ENCODE measurements at regions not wholly inside any gene's neighbourhood (a gene's known extent, or its start where the extent isn't known, plus 50 kb on each side); places are given as distances from the start of the nearest gene placed in this dataset.
A peak's percentile ranks its signal among the peaks of the same experiment; 100 is the strongest.
"Not testable (repeated sequence)": the region's sequence is repeated elsewhere in the genome, so short reads cannot be mapped to it uniquely, and the experiment has no call there.

DNA sequence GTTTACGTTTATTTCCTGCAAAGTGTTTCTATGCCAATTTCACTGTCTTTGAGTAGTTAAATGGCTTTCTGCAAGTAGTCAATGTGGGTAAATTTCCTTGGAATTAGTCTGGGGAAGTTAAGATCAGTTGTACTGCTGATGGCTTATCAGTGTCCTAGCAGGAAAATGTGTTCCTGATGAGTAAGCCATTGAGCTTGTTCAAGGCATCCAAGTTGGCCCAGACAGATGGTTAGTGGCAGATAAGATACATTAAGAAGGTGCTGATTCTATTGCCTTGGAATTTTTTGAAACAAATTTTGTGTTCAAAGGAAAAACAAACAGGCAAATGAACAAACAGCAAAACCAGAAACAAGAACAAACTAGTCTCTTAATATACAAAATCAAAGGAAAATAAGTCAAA lies 258.4 kb downstream of the MAP2K6 start:
- peak; percentile 78 for DNase-seq

DNA sequence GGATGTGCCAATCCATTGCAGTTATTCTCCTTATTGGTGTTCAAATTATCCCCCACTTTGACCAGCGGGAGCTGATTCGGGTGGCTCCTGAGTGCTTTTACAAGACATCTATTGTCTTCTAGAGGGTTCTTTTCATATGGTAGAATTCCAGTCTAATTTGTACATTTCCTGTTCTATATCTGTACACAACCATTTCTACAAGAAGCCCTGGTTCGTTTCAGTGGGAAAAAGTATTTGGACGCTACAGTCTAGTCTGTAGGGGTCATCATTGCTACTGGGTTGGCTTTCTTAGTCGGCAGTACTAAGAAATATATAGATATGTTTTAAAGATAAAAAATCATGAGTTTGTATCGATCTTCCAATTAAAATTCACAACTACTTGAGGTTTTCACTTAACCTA lies 262.6 kb downstream of the MAP2K6 start:
- peak; percentile 45 for DNase-seq

DNA sequence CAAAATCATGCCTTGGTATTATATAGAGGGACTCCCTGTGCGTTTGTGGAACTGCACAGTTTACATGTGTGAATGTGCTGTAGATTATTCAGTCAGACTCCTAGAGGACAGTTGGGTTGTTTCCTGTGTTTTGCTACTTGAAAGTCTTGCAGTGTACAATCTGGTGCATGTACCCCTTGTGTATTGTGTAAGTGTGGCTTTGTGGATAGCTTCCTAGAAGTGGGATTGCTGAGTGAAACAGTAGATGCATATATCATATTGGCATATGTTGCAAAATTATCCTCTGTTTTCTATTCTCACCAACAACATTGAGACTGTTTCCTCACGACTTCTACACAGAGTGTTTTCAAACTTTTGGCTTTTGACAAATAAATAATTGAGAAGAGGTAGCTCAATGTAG lies 263.7 kb downstream of the MAP2K6 start:
- peak; percentile 1 for DNase-seq

DNA sequence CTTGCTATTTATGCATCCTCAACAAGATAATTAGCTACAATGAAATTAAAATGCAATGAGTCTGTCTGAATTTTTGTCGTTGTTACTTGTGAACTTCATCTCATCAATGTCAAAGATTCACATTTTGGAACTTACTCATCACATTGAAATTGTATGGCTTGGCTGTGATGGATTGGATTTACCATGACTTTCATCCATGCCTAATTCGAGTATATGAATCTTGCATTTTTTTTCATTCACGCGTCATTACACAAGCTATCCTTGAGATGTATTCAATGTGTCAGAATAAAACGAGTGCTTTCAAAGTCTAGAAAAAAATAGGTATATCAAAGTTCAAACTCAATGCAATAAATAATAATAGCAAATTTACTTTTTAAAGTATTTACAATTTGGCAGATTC lies 265.3 kb downstream of the MAP2K6 start:
- DNase-seq = no peak

DNA sequence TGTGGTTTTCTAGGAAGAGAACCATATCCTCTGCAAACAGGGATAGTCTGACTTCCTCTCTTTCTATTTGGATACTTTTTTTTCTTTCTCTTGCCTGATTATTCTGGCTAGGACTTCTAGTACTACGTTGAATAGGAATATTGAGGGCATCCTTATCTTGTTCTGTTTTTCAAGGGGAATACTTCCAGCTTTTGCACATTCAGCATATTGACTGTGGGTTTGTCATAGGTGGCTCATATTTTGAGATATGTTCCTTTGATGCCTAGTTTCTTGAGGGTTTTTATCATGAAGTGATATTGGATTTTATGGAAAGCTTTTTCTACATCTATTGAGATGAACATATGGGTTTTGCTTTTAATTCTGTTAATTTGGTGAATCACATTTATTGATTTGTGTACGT lies 269.8 kb downstream of the MAP2K6 start:
- DNase-seq = no peak

DNA sequence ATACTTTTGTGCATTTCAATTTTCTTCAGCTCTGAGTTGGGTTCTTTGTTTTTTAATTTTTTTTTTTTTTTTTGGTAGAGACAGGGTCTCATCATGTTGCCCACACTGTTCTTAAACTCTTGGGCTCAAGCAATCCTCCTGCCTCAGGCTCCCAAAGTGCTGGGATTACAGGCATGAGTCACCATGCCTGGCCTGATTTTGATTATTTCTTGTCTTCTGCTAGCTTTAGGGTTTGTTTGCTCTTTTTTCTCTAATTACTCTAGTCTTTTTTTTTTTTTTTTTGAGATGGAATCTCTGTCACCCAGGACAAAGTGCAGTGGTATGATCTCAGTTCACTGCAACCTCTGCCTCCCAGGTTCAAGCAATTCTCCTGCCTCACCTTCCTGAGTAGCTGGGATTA lies 270.7 kb downstream of the MAP2K6 start:
- DNase-seq = not testable (repeated sequence)

DNA sequence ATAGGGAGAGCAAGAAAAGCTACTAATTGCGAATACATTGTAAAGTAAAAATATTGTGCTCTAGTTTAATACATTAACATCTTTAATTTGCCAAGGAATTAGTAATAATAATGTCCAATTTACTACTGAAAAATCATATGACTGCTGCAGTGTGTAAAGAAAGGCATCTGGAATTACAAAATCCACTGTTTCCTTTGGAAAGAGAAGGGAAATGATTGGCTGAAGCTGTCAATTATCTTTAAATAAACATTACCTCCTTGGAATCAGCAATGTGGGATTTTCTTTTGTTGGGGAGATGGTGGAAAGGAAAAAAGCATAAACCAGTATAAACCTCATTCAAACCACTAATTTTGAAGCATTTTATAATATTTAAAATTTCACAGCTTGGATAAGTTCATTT lies 276.0 kb downstream of the MAP2K6 start:
- DNase-seq = no peak

DNA sequence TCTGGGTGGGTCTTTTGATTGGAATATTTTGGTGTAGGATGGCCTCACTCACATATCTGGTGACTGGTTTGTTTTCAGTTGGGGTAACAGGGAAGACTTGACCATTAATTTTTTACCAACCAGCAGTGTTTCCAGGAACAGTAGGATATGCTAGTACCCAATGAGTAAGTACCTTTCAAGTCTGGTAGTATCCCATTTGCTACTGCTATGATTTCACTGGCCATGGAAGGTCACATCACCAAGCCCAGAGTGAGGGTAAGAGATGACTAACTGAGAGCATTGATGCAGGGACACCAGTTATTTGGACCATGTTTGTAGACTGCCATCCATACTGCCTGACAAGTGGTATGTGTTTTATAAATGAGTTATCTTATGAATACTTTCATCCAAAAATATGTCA lies 277.7 kb downstream of the MAP2K6 start:
- no peak for DNase-seq

DNA sequence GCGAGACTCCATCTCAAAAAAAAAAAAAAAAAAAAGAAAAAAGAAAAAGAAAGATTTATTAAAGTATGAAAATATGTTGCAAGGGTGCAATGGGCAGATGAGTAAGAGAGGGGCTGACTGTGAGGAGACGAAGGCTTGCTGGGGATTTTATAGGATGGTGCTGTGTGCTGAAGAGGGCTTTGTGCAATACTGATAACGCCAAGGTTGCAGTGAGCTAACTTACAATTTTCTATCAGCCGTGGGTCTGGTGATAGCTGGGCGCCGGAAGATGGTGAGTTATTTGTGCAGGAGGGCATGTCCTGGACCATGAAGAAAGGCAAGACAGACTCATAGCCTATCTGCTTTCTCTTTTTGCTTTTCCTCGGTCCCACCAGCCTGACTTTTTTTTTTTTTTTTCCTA lies 281.1 kb downstream of the MAP2K6 start:
- no peak for DNase-seq

DNA sequence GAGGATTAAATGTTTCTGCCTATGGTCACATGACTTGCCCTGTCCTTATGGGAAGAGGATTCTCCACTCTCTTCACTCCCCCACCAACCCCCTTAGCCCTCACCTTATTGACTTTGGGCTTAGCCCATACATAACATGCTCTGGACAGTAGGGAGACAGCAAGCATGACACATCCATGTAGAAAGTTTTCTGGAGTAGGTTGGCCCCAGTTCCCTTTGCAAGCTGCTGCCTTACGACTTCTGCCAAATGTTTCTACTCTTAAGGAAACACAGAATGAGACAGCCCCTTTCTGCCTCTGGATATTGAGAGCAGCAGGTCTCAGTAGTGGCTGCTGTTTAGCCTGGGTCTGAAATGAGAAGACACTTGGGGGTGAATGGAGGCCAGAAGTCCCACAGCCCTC lies 282.2 kb downstream of the MAP2K6 start:
- DNase-seq = no peak

DNA sequence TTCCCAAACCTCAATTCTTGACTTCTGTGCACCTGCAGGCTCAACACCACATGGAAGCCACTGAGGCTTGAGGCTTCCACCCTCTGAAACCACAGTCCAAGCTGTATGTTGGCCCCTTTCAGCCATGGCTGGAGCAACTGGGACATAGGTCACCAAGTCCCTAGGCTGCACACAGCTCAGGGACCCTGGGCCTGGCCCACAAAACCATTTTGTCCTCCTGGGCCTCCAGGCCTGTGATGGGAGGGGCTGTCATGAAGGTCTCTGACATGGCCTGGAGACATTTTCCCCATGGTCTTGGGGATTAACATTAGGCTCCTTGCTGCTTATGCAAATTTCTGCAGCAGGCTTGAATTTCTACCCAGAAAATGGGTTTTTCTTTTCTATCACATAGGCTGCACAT lies 283.9 kb downstream of the MAP2K6 start:
- DNase-seq = not testable (repeated sequence)

DNA sequence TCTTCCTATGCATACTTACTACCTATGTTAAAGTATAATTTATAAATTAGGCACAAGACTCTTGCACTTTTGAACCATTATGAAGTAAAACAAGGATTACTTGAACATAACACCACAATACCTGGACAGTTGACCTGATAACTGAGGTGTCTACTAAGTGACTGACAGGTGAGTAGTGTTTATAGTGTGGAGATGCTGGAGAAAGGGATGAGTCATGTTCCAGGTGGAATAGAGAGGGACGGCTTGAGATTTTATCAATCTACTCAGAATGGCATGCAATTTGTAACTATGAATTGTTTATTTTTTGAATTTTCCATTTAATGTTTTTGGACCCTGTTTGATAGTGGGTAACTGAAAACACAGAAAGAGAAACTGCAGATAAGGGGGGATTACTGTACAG lies 287.6 kb downstream of the MAP2K6 start:
- no peak for DNase-seq

DNA sequence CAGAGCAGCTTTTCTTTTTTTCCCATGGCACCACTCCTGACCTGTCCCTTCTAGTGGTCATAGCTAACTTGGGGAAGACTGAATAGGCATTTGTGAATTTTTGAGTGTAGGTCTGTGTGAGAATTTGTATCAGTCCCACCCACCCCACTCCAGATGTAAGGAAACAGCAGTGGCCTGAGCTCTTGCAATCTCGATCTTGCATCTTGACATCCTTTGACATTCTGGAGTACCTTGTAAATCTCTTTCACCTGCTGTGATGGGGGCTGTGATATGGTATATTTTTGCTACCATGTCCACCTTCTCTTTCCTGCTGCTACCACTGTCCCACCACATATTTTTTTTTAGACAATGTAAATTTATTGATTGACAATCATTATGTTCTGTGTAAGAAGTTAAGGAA lies 289.3 kb downstream of the MAP2K6 start:
- no peak for DNase-seq

DNA sequence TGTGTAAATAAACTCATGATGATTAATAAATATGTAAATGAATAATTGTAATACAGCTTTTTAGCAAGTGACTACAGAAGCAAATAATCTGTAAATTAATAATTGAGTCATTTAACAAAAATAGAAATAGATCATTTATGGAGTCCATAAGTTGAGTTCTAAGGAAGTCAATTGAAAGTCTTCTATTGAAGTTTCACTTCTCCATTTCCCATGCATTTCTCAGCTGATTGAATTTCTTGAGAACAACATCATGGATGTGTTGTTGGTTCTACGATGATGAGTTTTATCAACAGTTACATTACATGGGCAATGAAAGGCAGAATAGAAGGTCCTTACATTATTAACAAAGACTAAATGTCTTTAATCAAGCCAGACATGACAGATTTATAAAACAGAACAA lies 290.4 kb downstream of the MAP2K6 start:
- no peak for DNase-seq

DNA sequence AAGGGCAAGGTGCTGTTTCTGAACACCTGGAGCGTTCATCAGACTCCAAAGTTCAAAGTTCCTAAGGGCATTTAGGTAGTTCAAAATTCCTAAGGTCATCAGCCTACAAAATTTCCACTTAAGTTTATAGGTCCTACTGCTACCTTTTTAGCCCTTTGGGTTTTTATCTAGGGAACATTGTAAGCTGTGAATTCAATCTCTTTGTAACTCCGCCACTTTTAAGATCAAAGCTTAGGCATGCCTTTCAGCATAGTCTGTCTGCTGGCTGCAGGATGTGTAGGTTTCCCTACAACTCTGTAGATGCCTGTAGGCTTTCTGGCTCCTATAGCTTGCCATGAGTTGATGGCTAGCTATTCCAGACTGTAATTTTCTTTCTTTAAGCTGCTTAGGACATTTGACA lies 291.6 kb downstream of the MAP2K6 start:
- no peak for DNase-seq

DNA sequence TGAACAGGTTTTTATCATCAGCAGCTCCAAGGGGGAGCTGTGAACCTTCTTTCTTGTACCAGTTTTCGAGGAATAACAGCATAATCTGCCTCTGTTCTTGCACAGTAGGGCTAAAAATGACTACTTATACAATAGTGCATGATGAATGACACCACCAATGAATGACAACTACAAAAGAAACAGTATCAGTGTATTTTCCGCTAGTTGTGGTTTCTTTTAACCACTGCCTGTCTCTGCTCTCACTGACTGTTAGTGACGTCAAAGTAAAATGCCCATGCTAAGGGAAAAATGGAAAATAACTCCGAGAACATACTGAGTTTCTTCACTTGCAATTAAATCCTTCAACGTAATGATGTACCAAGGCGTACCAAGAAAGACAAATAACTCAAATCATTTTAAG lies 294.9 kb downstream of the MAP2K6 start:
- DNase-seq = no peak

DNA sequence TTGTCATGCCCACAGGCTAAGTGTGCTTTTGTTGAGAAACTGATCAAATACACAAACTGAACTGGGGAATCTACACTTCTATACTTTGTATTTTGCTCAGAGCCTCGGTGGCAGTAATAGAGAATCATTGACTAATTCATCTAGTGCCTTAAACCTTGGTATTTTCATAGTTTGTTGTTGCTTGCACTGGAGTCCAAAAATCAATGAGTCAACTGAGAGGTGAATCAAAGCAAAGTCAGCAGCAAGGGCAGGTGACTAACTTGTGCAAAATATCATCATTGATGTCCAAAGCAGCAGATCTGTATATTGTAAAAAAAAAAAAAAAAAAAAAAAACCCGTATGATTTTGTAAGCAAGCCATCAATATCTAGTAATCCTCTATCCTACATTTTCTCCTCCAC lies 296.4 kb downstream of the MAP2K6 start:
- DNase-seq = no peak

DNA sequence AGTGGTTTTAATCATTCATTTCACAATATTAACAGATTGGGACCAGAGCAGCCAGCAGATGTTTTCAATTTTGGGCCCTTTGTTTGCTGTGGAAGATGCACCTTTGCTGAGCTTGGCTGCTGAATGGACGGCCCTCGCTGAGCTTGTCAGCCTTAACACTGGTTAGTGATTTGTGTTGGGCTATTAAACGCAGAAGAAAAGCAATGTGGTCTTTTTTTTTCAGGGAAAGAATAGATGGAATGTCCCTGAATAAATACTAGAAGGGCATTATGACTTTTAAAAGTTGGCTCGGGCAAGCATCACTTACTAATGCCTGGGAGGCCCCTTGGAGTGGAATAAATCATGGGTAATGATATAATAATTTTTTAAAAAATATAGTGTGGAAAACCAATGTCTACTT lies 297.0 kb downstream of the MAP2K6 start:
- DNase-seq = no peak

DNA sequence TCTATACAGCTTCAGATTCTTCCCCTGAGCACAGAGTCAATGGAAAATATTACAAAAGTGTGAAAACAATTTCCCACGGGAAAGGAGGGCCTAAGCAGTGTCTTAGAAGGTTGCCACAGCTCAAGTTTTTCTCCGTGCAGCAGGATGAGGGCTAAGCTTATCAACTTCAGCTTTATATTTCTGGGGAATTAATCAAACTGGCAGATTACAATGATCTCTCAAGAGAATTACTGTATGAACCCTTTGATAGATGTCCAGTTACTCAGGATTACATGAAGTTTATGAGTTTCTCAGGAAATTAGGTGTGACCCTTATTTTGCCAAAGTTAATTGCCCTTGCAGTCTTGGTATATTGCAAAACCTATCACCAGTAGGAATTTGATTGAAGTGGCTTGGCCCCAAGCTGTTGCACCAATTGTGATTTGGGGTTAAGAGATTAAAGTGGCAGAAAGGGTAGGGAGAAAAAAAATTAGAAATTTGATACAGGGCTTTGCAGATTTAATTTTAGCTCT lies 298.4 kb downstream of the MAP2K6 start:
- DNase-seq = no peak

DNA sequence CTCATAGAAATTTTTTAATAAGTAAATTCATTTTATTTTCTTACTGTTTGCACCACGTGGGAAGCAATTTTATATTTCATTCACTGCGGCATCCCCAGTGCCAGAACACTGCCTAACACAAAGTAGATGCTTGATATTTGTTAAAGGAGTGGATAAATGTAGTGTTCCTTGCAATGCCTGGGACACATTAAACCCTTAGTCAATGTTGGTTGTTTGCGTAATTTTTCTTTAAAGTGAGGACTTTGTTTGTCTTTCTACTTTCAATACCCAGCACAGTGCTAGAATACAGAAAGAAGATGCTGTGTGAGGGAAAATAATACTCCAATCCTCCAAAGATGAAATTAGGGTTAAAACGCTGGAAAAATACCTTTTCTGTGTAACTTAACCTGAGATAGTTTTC lies 299.3 kb downstream of the MAP2K6 start:
- DNase-seq = no peak

DNA sequence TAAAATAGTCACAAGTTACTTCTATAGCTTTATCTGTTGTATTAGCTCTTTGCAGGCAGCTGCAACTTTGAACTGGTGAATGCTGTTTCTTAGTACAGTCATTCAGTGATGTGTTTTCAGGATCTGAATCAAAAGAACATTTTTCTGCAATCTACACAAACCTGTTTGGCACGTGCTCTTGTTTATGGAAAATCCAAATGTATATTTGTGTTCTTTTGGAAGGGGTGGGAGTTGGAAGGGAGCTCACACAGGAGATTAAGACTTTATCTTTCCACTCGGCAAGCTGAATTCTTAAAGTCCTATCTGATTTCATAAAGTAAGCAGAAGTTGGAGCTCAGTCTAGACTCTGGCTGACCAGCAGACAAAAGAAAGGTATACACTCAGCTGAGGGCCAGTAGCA lies 300.2 kb downstream of the MAP2K6 start:
- no peak for DNase-seq

DNA sequence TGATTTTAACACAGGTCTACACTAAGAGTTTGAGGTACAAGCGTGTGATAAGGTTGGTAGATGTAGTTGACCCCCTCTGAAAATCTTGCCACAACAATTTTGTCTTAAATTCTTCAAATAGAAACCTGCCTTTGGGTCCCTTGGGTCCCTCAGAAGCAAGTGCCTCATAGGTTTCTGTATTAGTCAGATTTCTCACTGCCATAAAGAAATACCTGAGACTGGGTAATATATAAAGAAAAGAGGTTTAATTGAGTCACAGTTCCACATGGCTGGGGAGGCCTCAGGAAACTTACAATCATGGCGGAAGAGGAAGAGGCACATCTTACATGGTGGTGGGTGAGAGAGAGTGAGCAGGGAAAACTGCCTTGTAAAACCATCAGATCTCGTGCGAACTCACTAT lies 301.2 kb downstream of the MAP2K6 start:
- no peak for DNase-seq

DNA sequence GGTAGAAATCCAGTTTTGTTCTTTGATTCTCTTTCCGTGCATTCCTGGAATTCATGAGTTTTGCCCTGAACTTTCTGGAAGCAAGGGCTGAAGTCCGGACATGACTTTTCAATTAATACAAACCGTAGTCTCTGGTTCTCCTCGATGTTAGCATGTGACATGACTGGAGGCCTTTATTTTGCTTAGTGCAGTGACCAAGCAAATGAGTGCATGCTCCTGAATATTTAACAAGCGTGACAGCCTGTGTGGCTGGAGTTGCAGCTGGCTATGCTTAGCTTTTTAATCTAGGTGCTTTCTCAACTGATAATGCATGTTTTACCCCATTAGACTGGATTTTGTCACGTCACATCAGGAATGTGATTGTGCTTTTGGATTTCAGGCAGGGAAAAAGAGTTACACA lies 302.1 kb downstream of the MAP2K6 start:
- DNase-seq = no peak

DNA sequence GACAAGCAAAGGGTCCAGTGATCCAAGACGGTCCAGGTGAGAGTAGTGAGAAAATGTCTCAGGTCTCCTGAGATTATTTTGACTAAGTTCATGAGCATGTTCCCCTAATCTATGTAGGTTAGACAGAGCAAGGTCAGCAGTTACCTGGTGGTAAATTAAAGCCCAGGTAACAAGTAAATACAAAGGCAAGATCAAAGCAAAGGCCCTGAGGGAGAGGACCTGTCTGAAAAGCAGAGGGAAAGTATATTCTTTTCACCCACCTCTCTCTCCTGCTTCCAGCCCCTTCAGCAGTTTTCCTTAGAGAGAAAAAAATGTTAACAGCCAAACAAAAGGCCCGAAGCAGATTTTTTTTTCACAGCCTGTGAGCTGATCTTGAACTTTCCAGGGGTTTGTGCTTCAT lies 302.7 kb downstream of the MAP2K6 start:
- no peak for DNase-seq

DNA sequence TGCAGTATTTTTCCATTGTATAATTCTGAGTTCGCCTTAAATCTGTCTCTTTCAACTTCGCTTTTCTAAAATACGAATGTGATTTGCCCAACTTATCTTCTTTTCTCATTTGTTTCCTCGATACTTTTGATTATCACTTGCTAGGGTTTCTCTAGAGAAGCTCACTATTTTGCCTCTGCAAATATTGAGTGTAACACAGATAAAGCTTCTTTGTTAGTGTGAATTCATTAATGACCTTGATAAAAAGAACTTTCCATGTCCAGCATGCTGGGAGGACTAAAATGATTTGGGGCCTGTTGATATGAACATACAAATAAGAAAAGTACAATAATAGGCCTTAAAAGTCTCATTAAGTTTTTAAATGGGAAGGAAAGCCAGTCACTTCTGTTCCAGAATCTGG lies 303.3 kb downstream of the MAP2K6 start:
- DNase-seq = no peak

DNA sequence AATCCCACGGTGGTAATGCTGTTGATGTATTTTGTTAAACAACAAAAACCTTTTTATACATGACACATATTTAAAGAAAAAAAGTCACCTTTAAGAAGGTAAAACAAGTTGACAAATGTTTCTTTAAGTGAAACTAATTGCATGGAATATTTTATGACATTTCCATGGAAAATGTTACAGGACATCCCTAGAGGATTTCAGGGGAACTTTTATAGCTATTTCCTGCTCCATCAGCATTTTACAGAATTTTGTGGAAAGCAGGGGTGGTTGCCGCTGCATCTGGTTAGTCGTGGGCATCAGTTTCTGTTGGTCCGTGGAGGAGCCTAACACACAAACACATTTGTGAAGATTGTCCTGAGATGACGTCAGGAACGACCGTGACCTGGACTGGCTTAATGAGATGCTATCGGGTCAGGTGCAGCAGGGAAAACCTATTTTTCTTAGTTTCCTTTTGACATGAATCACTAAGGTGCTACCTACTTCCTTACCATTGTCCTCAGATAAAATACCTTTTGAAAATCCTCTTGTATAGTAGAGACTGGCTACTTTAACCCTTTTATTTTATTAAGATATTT lies 305.1 kb downstream of the MAP2K6 start:
- peak; percentile 14 for DNase-seq

All from dermis blood vessel endothelial cell (primary cell).